ENCODE measurements at regions not wholly inside any gene's neighbourhood (a gene's known extent, or its start where the extent isn't known, plus 50 kb on each side); places are given as distances from the start of the nearest gene placed in this dataset.

GRCh38 chr6:164832410-164832809, 477.0 kb downstream of the C6orf118 start:
- TF ChIP-seq CTCF (IDR thresholded peaks at IDR 0.05): no peak
- TF ChIP-seq POLR2A (IDR thresholded peaks at IDR 0.05): no peak
